Stimulated activated CD4-positive, alpha-beta T cell treated with anti-CD3 and anti-CD28 coated beads, Interleukin-2, amount 100 ng/mL, for 48 hours (primary cell): ENCODE measurements at regions not wholly inside any gene's neighbourhood (a gene's known extent, or its start where the extent isn't known, plus 50 kb on each side); places are given as distances from the start of the nearest gene placed in this dataset.
A peak's percentile ranks its signal among the peaks of the same experiment; 100 is the strongest.

Experiments
- DNase-seq, 2 donors: peaks; one replicate each; pipeline ENCODE4 v3.0.0-alpha.2; 2020

DNA sequence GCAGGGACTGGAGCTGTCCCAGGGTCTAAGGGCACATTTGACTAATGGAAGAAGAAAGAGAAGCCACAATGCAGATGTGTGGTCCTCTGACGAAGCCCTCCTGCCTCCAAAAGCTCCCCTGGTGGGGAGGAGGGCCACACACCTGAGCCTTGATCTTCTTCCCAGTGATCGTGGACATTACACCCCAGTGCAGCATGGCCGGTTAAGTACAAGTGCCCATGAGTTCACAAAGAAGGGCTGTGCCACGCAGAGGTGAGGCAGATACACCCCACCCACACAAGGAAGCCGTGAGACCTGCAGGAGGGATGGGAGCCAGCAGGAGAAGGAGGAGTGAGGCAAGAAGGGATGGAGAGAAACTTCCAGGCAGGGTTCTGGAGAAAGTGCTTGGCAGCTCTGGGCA, 199.0 kb upstream of the MVB12B start:
- DNase-seq: no peak

GRCh38 chr9:126128494-126129142, 198.0 kb upstream of the MVB12B start:
- no peak for DNase-seq

DNA sequence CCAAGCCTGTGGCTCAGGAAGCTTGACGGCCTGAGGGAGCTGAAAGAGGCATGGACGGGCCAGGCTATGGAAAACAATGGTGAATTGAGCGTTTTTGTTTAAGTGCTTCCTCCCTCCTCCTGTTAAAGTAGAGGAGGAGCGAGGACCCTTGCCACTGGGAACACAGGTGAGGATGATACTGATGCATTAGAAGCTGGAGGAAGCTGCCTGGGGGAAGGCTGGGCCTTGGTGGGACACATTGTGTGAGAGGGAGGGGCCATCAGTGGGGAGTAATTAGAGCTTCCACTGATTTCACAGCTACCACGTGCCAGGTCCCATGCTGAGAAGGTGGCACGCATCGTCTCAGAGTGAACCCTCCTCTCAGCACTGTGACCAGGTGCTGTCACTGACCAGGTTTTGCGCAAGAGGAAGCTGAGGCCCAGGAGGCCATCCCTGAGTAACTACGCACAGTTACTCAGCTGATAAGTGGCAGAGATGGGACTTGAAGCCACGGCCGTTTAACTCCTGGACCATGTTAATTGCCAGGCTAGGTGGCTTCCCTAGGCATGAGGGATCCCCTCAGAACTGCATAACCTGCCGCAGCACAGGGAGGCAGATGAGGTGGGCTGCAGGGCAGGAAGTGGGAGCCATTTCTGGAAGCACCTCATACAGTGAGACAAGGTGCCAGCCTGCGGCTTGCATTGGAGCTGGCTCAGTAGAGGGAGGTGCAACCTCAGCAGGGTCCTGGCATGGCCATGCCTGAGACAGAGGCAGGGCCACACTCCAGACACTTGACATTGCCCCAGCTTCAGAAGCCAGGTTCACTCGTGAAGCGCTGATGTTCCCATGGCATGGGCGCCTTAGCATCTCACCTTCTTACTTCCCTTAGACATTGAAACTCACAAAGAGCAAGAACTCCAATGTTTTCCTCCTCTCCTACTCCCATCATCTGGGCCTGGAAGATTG, 195.3 kb upstream of the MVB12B start:
- no peak for DNase-seq

GRCh38 chr9:126132746-126133145, 193.9 kb upstream of the MVB12B start:
- no peak for DNase-seq

DNA sequence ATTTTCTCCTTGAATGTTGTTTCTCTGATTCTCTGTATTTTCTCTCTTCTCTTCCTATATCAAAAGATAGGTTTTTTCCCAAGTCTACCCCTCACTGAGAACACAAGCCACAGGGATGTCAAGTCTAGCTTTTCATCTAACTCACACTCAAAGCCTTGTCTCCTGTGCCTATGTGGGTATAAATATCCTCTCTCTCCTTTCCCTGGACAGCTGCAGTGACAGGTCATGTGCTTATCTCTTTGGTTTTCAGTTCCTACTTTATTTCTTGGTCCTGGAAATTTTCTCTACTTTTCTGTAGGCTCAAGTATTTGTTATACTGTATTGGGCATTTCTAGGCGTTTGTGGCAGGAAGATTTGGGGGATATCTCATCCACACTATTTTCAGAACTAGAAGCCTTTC, 182.4 kb upstream of the MVB12B start:
- DNase-seq: no peak

DNA sequence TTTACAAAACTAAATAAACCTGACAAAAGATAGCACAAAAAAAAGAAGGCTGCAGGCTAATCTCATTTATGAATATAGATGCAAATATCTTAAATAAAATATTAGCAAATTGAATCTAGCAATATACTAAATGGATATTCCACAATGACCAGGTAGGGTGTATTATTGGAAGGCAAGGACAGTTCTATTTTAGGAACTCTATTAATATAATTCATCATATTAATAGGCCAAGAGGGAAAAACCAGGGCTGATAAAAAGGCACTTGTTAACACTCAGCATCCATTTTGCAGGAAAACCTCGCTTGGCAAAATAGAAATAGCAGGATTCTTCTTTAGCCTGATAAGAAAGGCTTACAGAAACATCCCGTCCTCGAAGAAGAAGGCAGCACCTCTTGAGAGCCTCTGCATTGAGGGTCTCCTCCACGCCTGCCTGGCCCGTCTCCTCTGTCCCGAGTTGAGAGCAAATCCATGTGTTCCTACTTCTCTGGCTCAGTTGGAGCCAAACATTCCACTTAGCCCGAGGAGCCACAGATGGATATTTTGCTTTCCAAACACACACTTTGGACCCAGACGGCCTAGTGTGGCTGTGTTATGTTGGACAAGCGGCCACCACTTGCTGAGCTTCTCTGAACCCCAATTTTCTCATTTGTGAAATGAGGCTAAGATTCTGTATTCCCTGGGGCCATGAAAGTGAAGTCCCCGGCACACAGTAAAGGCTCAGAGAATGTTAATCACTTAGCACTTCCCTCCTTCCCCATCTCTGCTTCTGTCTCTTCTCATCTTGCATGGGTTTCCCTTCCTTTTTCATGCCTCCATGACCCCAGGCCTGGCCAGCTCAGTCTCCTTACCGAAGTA, 181.8 kb upstream of the MVB12B start:
- DNase-seq: no peak

DNA sequence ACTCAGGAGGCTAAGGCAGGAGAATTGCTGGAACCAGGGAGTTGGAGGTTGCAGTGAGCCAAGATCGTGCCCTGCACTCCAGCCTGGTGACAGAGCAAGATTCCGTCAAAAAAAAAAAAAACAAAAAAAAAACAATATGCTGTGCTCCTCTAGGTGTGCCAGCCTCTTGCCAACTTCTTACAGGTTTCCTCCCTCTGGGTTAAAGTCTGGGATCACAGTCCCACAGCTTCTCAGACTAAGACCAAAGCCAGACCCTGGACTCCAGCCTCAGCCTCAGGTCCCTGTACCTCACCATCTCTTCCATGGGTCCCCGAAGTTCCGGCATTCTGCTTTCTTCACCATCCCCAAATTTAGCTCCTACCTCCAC, 180.8 kb upstream of the MVB12B start:
- no peak for DNase-seq

DNA sequence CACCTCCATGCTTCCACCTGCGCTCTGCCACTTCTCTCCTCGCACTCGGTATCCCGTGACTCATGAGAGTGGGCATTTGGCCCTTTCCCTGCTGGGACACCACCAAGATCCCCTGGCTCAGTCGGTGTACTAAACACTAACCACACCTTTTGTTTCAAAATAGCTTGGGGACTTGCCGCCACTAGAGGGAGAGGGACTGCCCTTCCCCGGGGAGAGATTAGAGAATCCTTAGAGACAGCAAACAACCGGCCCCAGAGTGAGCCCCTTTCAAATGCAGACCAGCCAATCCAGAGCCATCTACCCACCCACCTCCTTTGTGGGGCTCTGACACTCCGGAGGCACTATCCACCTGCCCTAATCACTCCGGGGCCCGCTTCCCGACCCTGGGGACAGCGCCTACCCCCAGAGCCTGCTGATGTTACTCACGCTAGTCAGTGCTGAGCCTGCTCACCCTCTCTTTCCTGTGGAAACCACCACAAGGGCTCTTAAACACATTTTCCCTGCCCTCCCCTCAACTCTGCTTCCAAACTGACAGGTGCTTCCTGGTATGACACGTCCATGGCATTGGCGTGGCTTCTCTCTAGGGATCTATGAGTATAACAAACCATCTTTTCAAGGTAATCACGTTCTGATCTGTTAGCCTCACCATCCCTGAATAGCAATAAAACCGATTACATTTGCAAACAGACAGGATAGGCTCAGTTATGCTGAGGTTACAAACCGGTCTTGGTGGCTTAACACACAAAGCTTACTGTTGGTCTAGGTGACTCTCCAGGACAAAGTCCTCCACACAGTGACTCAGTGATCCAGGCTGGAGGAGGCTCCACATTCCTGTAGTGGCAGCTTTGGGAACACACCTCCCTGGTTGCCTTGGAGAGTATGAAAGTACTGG, 180.1 kb upstream of the MVB12B start:
- DNase-seq: peak; percentile 2 to 8

DNA sequence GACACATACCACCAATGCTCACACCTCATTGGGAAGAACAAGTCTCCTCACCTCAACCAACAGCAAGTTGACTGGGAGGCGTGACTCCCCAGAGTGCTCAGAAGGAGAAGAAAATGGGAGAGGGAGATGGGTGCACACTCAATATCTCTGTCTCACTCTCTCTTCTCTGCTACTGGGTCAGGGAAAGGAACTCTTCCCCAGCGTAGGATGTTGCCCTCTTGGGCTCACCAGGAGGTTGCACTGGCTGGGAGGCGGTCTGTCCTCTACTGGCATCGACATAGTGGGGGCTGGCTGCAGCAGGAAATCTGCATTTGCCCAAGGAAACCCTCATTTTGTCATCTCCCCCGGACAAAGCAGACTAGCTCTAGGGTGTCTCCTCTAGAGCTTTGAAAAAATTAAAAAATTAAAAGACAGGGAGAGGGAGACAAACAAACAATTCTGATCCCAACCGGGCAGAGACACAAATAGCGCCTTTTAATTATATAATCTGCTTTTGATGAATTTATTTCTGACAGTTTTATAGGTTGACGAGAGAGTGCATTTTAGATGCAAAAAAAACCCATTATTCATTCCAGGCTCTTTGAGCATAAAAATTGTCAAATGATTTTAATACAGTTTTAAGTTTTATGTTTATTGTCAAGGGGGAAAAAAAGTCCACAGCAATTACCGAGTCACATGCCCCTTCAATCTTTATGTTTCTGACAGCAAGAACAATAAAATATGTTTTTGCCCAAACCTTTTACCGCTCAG, 179.3 kb upstream of the MVB12B start:
- no peak for DNase-seq

GRCh38 chr9:126147936-126148870, 178.4 kb upstream of the MVB12B start:
- no peak for DNase-seq

GRCh38 chr9:126148994-126149393, 177.6 kb upstream of the MVB12B start:
- no peak for DNase-seq

GRCh38 chr9:126149661-126150060, 177.0 kb upstream of the MVB12B start:
- DNase-seq: no peak

- DNase-seq: no peak
These were observed 176.1 kb upstream of the MVB12B start for GRCh38 chr9:126150411-126151030.

GRCh38 chr9:126151031-126151685, 175.5 kb upstream of the MVB12B start:
- DNase-seq: no peak

DNA sequence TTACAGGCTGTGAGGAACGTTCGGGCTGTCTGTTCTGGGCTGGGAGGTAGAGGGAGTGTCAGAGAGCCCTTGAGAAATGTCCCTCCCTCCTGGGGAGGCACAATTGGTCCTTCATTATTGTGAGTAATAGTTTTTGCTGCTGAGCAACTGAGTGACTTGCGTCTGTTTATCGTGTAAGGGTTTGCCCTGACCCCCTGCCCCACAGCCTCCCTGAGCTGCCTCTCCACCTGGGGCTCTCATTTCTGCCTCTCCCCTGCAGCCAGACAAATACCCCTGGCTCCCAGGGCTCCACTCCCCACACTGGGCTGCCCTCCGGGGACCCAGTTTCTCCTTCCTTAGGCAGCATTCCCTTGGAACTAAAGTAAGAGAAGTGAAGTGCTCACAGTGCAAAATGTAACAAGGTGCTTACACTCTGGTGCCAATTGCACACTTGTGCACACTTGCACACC, 174.9 kb upstream of the MVB12B start:
- DNase-seq: no peak

DNA sequence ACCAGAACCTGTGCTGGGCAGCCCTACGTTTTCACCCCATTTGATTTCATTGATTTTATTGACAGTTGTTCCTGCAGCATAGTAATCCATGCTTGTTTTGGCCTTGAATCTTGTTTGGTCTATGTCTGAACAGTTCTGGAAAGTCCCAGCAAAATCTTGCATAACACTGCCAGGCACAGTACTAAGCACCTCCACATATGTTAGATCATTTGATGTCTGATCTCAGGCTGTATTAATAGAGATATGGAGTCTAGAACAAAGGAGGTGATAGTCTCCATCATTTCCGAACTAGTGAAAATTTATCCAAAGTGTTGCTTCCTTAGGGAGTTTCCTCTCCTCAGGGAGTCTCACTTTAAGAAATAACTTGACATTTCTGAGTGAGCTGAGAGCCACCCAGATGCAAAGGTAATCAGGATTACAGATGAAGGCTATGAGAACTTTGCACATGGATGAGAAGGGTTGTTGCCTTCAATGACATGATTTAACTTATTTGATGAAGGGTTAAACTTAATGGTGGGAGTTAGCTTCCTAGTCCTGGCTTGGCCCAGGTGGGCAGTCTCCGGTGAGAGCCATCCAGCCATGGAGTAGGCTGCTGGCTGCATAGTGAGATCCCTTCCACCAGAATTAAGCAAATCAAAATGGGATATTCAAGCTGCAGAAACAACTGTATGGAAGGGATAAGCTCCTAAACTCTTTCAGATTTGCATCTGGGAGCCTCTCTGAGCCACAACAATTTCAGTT, 173.8 kb upstream of the MVB12B start:
- no peak for DNase-seq

DNA sequence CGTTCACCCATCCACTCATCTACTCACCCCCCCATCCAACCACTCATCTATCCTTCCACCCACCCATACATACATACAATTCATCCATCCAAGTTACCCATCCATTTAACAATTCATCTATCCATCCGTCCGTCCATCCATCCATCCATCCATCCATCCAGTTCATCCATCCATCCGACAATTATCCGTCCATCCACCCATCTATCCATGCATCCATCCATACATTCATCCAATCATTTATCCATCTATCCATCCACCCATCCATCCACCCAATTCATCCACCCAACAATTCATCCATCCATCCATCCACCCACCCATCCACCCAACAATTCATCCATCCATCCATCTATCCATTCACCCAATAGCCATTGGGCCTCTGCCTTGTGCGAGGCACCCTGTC, 173.2 kb upstream of the MVB12B start:
- DNase-seq: no peak

DNA sequence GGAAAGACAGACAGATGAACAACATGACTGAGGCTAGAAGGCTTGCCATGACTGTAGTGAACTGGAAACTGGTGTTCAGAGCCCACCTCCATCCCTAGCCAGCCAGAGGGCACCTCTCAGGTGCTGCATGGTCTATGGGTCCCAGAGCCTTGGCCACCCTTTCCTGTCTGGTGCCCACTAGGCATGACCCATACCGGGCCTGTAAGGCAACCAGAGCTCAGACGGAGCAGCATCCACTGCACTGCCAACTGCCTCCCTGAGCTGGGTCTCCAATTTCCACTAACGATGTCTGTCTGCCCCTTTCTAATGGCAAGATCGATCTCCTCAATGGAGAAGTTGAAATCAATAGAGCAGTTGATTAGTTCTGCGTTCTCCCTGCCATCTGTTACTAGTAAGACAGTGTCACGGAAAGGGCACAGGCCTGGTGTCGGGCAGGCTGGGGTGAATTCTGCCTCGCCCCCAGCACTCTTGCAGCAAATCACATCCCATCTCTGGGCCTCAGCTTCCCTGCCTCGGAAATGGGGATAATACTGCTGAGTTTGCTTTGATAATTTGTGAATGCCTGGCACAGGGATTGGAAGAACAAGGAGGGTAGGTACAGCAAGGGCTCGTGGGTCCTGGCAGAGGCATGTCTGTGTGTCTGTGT, 172.3 kb upstream of the MVB12B start:
- no peak for DNase-seq
